Duodenal mucosa (tissue), 2 donors: ENCODE measurements at regions not wholly inside any gene's neighbourhood (a gene's known extent, or its start where the extent isn't known, plus 50 kb on each side); places are given as distances from the start of the nearest gene placed in this dataset.
"Not testable (repeated sequence)": the region's sequence is repeated elsewhere in the genome, so short reads cannot be mapped to it uniquely, and the experiment has no call there.

Experiments used
- H3K27ac ChIP-seq: one replicate; pipeline ENCODE4 v1.7.0; 2013; ENCODE audit warnings: low read depth, low read length
- H3K27me3 ChIP-seq, 2 donors: one replicate each; pipeline ENCODE4 v1.7.0; 2013; ENCODE audit warnings: low read length in 2 of 2, control low read depth in 1 of 2; ENCODE audit not compliant: insufficient read depth in 2 of 2, control insufficient read depth in 1 of 2
- H3K36me3 ChIP-seq, 2 donors: one replicate each; pipeline ENCODE4 v1.7.0; 2013; ENCODE audit warnings: low read length in 2 of 2, control low read depth in 1 of 2; ENCODE audit not compliant: insufficient read depth in 2 of 2, control insufficient read depth in 1 of 2
- H3K4me1 ChIP-seq, 2 donors: one replicate each; pipeline ENCODE4 v1.7.0; 2013; ENCODE audit warnings: low read length in 2 of 2, control low read depth in 1 of 2; ENCODE audit not compliant: insufficient read depth in 2 of 2, control insufficient read depth in 1 of 2
- H3K4me3 ChIP-seq, 2 donors: one replicate each; pipeline ENCODE4 v1.7.0; 2013; ENCODE audit warnings: low read length in 2 of 2, low read depth in 1 of 2
- H3K9ac ChIP-seq, 2 donors: one replicate each; pipeline ENCODE4 v1.7.0; 2013; ENCODE audit warnings: low read length in 2 of 2, low read depth in 1 of 2
- H3K9me3 ChIP-seq, 2 donors: one replicate each; pipeline ENCODE4 v1.7.0; 2013; ENCODE audit warnings: low read length in 2 of 2, control low read depth in 1 of 2; ENCODE audit not compliant: control insufficient read depth in 1 of 2

GRCh38 chr18:56291294-56291693, 347.1 kb downstream of the TXNL1 start:
- Histone ChIP-seq H3K27me3 (no peaks in the 10 kb centered on the region), H3K9me3 (no peaks in the 10 kb centered on the region), H3K36me3 (no peaks in the 10 kb centered on the region), H3K4me1 (no peaks in the 10 kb centered on the region), H3K4me3 (no peak overlapping the region), H3K9ac (no peak overlapping the region), H3K27ac (no peak overlapping the region)

DNA sequence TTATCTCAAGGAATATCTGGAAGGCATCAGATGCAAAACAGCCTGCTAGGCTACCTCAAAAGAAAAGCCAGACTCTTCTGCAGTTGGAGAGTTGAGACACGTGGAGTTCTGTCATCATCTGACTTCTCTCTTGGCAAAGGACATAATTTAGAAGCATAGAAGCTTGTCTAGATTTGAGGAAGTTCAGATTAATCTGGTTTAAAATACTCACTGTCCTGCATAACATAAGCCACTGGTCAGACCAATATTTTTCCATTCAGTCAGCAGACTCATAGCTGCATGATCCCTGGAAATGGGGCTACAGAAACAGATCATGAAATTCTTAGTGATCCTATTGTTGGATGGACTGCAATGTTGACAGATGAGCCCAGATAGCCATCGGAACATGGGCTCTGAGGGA, 349.0 kb downstream of the TXNL1 start:
- Histone ChIP-seq H3K4me1 (no peaks in the 10 kb centered on the region), H3K27ac (no peak overlapping the region), H3K9ac (no peak overlapping the region), H3K36me3 (no peaks in the 10 kb centered on the region), H3K9me3 (no peaks in the 10 kb centered on the region), H3K27me3 (no peaks in the 10 kb centered on the region), H3K4me3 (no peak overlapping the region)

- Histone ChIP-seq H3K4me1 (no peaks in the 10 kb centered on the region), H3K9me3 (no peaks in the 10 kb centered on the region), H3K27ac (no peak overlapping the region), H3K36me3 (no peaks in the 10 kb centered on the region), H3K9ac (no peak overlapping the region), H3K4me3 (no peak overlapping the region), H3K27me3 (no peaks in the 10 kb centered on the region)
Measured at GRCh38 chr18:56286775-56287325, 351.5 kb downstream of the TXNL1 start.

- Histone ChIP-seq H3K27me3 (no peaks in the 10 kb centered on the region), H3K27ac (no peak overlapping the region), H3K4me3 (no peak overlapping the region), H3K9ac (no peak overlapping the region), H3K9me3 (no peaks in the 10 kb centered on the region), H3K4me1 (no peaks in the 10 kb centered on the region), H3K36me3 (no peaks in the 10 kb centered on the region)
Measured at GRCh38 chr18:56285387-56286065, 352.9 kb downstream of the TXNL1 start.

GRCh38 chr18:56284319-56284718, 354.1 kb downstream of the TXNL1 start:
- Histone ChIP-seq H3K27me3 (no peaks in the 10 kb centered on the region), H3K4me3 (no peak overlapping the region), H3K9me3 (no peaks in the 10 kb centered on the region), H3K36me3 (no peaks in the 10 kb centered on the region), H3K27ac (no peak overlapping the region), H3K9ac (no peak overlapping the region), H3K4me1 (no peaks in the 10 kb centered on the region)

DNA sequence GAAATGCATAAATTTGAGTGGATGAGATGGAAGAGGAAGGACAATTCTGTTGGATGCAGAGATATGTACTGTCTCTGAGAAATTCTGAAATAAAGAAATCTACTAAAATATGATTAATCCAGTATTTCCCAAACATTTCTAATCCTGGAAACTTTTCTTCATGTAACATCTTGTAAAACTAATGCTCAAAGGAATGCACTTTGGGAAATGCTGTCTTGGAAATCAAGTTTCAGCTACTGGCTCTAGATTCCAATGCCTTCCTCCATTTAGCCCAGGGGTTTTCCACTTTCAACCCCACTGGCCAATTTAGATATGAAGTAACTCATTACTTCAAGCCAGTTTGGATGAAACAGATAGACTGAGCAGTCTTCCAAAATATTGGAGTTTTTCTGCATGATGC, 355.1 kb downstream of the TXNL1 start:
- no peaks in the 10 kb centered on the region for H3K9me3 ChIP-seq
- H3K4me1 ChIP-seq = no peaks in the 10 kb centered on the region
- H3K9ac ChIP-seq = no peak overlapping the region
- H3K4me3 ChIP-seq = no peak overlapping the region
- H3K36me3 ChIP-seq = no peaks in the 10 kb centered on the region
- H3K27ac ChIP-seq = no peak overlapping the region
- H3K27me3 ChIP-seq = no peaks in the 10 kb centered on the region

- H3K27me3 ChIP-seq = no peaks in the 10 kb centered on the region
- no peaks in the 10 kb centered on the region for H3K9me3 ChIP-seq
- no peaks in the 10 kb centered on the region for H3K36me3 ChIP-seq
- H3K4me1 ChIP-seq = no peaks in the 10 kb centered on the region
- no peak overlapping the region for H3K27ac ChIP-seq
- H3K4me3 ChIP-seq = no peak overlapping the region
- H3K9ac ChIP-seq = no peak overlapping the region
Measured at GRCh38 chr18:56282234-56283104, 355.9 kb downstream of the TXNL1 start.

DNA sequence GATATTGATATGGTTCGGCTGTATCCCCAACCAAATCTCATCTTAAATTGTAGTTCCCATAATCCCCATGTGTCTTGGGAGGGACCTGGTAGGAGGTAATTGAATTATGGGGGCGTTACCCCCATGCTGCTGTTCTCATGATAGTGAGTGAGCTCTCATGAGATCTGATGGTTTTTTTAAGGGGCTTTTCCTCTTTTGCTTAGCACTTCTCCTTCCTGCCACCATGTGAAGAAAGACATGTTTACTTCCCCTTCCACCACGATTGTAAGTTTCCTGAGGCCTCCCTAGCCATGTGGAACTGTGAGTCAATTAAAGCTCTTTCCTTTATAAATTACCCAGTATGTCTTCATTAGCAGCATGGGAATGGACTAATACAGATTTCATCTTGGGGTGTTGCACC, 358.6 kb downstream of the TXNL1 start:
- not testable (repeated sequence) for H3K27me3 ChIP-seq, H3K4me1 ChIP-seq, H3K9me3 ChIP-seq, H3K9ac ChIP-seq, H3K36me3 ChIP-seq, H3K27ac ChIP-seq, H3K4me3 ChIP-seq

DNA sequence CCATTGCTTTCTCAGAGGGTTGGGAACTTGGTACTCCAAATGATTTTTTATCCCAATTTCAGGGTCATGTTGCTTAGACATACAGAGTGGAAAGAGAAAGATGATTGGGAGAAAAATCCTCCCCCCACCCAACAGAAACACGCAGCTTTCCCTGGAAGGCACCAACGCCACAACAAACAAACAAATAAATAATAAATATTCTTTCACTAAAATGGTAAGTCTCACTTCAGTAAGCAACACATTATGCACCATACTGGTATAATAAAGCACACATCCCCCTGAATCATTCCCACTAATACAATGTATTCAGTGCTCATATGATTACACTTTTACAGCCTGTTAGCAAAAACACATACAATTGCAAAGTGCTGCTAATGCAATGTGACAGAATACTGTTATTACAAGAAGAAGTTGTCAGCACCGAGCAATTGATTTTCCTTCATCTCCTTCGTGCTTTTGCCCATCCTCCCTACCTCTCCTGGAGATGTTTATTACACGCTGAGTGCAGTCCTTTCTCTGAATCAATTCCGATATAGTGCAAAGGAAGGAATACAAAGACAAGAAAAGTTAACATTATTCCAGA, 359.9 kb downstream of the TXNL1 start:
- no peaks in the 10 kb centered on the region for H3K4me1 ChIP-seq
- H3K9ac ChIP-seq = no peak overlapping the region
- no peak overlapping the region for H3K4me3 ChIP-seq
- H3K27me3 ChIP-seq = no peaks in the 10 kb centered on the region
- H3K9me3 ChIP-seq = no peaks in the 10 kb centered on the region
- H3K36me3 ChIP-seq = no peaks in the 10 kb centered on the region
- H3K27ac ChIP-seq = no peak overlapping the region

DNA sequence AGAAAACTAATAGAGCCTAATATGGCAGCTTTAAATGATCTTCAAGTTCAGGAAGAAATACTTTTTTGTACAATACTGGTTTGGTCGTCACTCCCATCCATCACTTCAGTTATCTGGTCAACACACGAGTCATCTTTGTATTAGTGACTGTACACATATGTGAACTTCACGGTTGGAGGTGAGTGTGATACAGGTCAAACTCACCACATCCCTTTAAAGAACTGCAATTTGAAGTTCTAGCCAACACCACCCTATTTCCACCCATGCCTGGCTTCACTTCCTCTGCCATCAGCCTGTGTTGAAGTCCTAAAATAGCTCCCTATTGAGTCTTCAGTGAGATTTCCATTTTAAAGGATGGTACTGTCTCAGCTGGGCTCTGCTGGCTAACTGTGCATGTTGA, 361.9 kb downstream of the TXNL1 start:
- Histone ChIP-seq H3K9me3 (no peaks in the 10 kb centered on the region), H3K36me3 (no peaks in the 10 kb centered on the region), H3K4me1 (no peaks in the 10 kb centered on the region), H3K9ac (no peak overlapping the region), H3K27ac (no peak overlapping the region), H3K4me3 (no peak overlapping the region), H3K27me3 (no peaks in the 10 kb centered on the region)
